ENCODE measurements at regions not wholly inside any gene's neighbourhood (a gene's known extent, or its start where the extent isn't known, plus 50 kb on each side); places are given as distances from the start of the nearest gene placed in this dataset.
"Not testable (repeated sequence)": the region's sequence is repeated elsewhere in the genome, so short reads cannot be mapped to it uniquely, and the experiment has no call there.

DNA sequence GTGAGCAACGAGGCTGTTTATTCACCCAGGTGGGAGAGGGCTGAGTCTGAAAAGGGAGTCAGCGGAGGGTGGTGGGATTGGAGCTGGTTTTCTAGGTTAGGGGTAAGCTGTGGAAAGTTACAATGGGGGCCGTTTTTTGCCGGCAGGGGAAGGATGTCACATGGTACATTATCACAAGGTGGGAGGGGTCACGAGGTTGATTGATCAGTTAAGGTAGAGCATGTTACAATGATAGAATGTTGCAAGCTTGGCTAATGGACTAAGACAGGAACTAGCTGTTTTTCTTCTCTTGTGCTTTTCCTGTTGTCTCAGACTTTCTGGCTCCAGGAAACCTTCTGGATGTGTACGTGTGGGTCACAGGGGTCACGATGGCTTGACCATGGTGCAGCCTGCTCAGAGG is 536.3 kb upstream of the HTR2C start:
- no peaks in the 10 kb centered on the region for H3K36me3 ChIP-seq (ENCODE audit: insufficient read depth, insufficient read length, low read length)
- no peaks in the 10 kb centered on the region for H3K4me1 ChIP-seq (ENCODE audit: insufficient read depth, insufficient read length)
- no peak for DNase-seq (ENCODE audit: low read depth, low spot score)
- no peak overlapping the region for H3K4me3 ChIP-seq (ENCODE audit: insufficient read length, low read depth)
- H3K9me3 ChIP-seq (ENCODE audit: insufficient read depth, low read length) = no peaks in the 10 kb centered on the region
- TF ChIP-seq SUZ12 (IDR thresholded peaks at IDR 0.05; ENCODE audit: extremely low read depth, insufficient read depth, insufficient read length) = no peak
- no peak for TF ChIP-seq YY1 (IDR thresholded peaks at IDR 0.05; ENCODE audit: insufficient read depth, insufficient read length)
- no peak for TF ChIP-seq ZNF274 (IDR thresholded peaks at IDR 0.05; ENCODE audit: low read depth, low read length)
- no peaks in the 10 kb centered on the region for H3K27me3 ChIP-seq (ENCODE audit: insufficient read depth, insufficient read length)
- H3K9ac ChIP-seq (ENCODE audit: insufficient read length, low read depth) = no peak overlapping the region

DNA sequence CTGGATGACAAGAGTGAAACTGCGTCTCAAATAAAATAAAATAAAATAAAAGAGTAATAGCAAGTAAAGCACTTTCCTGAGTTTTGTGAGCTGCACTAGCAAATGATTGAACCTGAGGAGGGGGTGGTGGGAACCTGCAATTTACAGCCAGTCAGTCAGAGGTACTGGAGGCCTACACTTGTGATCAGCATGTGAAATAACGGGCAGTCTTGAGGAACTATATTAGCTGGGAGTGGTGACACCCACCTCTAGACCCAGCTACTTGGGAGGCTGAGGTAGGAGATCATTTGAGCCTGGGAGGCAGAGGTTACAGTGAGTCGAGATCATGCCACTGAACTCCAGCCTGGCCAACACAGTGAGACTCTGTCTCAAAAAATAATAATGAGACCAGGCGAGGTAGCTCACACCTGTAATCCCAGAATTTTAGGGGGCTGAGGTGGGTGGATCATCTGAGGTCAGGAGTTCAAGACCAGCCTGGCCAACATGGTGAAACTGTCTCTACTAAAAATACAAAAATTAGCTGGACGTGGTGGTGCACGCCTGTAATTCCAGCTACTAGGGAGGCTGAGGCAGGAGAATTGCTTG is 537.1 kb upstream of the HTR2C start:
- H3K4me3 ChIP-seq (ENCODE audit: insufficient read length, low read depth) = no peak overlapping the region
- H3K27me3 ChIP-seq (ENCODE audit: insufficient read depth, insufficient read length) = no peaks in the 10 kb centered on the region
- H3K4me1 ChIP-seq (ENCODE audit: insufficient read depth, insufficient read length) = no peaks in the 10 kb centered on the region
- no peaks in the 10 kb centered on the region for H3K9me3 ChIP-seq (ENCODE audit: insufficient read depth, low read length)
- no peak overlapping the region for H3K9ac ChIP-seq (ENCODE audit: insufficient read length, low read depth)
- TF ChIP-seq ZNF274 (IDR thresholded peaks at IDR 0.05; ENCODE audit: low read depth, low read length) = no peak
- TF ChIP-seq SUZ12 (IDR thresholded peaks at IDR 0.05; ENCODE audit: extremely low read depth, insufficient read depth, insufficient read length) = no peak
- TF ChIP-seq YY1 (IDR thresholded peaks at IDR 0.05; ENCODE audit: insufficient read depth, insufficient read length) = no peak
- no peaks in the 10 kb centered on the region for H3K36me3 ChIP-seq (ENCODE audit: insufficient read depth, insufficient read length, low read length)
- no peak for DNase-seq (ENCODE audit: low read depth, low spot score)

- not testable (repeated sequence) for DNase-seq (ENCODE audit: low read depth, low spot score); H3K4me1 ChIP-seq (ENCODE audit: insufficient read depth, insufficient read length); H3K27me3 ChIP-seq (ENCODE audit: insufficient read depth, insufficient read length); H3K9ac ChIP-seq (ENCODE audit: insufficient read length, low read depth); H3K4me3 ChIP-seq (ENCODE audit: insufficient read length, low read depth); H3K36me3 ChIP-seq (ENCODE audit: insufficient read depth, insufficient read length, low read length)
- H3K9me3 ChIP-seq (ENCODE audit: insufficient read depth, low read length) = peaks cover 35% of the 10 kb centered on the region
Measured at GRCh38 chrX:114041470-114041869, 542.4 kb upstream of the HTR2C start.

DNA sequence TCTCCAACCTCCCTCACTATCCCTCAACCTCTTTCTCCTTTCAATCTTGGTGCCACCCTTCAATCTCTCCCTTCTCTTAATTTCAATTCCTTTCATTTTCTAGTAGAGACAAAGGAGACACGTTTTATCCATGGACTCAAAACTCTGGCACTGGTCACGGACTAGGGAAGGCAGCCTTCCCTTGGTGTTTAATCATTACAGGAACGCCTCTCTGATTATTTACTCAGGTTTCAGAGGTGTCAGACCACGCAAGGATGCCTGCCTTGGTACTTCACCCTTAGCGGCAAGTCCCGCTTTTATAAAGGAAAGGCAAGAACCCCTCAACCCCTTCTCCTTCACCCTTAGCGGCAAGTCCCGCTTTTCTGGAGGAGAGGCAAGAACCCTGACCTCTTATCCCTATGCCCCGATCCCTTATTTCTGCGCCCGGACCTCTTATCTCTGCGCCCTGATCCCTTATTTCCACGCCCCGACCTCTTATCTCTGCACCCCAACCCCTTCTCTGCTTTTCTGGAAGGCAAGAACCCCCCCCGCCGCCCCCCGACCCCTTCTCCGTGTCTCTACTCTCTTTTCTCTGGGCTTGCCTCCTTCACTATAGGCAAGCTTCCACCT is 543.1 kb upstream of the HTR2C start:
- H3K4me1 ChIP-seq (ENCODE audit: insufficient read depth, insufficient read length); H3K36me3 ChIP-seq (ENCODE audit: insufficient read depth, insufficient read length, low read length); H3K9ac ChIP-seq (ENCODE audit: insufficient read length, low read depth); H3K4me3 ChIP-seq (ENCODE audit: insufficient read length, low read depth); H3K27me3 ChIP-seq (ENCODE audit: insufficient read depth, insufficient read length); DNase-seq (ENCODE audit: low read depth, low spot score): not testable (repeated sequence)
- peaks cover 42% of the 10 kb centered on the region for H3K9me3 ChIP-seq (ENCODE audit: insufficient read depth, low read length)

DNA sequence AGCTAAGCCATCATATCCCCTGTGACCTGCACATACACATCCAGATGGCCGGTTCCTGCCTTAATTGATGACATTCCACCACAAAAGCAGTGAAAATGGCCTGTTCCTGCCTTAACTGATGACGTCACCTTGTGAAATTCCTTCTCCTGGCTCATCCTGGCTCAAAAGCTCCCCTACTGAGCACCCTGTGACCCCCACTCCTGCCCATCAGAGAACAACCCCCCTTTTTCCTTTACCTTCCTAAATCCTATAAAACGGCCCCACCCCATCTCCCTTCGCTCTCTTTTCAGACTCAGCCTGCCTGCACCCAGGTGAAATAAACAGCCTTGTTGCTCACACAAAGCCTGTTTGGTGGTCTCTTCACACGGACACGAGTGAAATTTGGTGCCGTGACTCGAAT is 543.8 kb upstream of the HTR2C start:
- not testable (repeated sequence) for H3K9ac ChIP-seq (ENCODE audit: insufficient read length, low read depth); DNase-seq (ENCODE audit: low read depth, low spot score); H3K4me3 ChIP-seq (ENCODE audit: insufficient read length, low read depth); H3K4me1 ChIP-seq (ENCODE audit: insufficient read depth, insufficient read length); H3K36me3 ChIP-seq (ENCODE audit: insufficient read depth, insufficient read length, low read length); H3K27me3 ChIP-seq (ENCODE audit: insufficient read depth, insufficient read length)
- H3K9me3 ChIP-seq (ENCODE audit: insufficient read depth, low read length) = peaks cover 45% of the 10 kb centered on the region

GRCh38 chrX:114038358-114038757 is 545.5 kb upstream of the HTR2C start:
- DNase-seq (ENCODE audit: low read depth, low spot score) = peak; percentile 59
- H3K4me1 ChIP-seq (ENCODE audit: insufficient read depth, insufficient read length) = no peaks in the 10 kb centered on the region
- no peak overlapping the region for H3K9ac ChIP-seq (ENCODE audit: insufficient read length, low read depth)
- H3K36me3 ChIP-seq (ENCODE audit: insufficient read depth, insufficient read length, low read length) = no peaks in the 10 kb centered on the region
- H3K4me3 ChIP-seq (ENCODE audit: insufficient read length, low read depth) = no peak overlapping the region
- TF ChIP-seq SUZ12 (IDR thresholded peaks at IDR 0.05; ENCODE audit: extremely low read depth, insufficient read depth, insufficient read length) (no peak), ZNF274 (IDR thresholded peaks at IDR 0.05; ENCODE audit: low read depth, low read length) (no peak), YY1 (IDR thresholded peaks at IDR 0.05; ENCODE audit: insufficient read depth, insufficient read length) (no peak)
- H3K9me3 ChIP-seq (ENCODE audit: insufficient read depth, low read length) = peaks cover 45% of the 10 kb centered on the region
- no peaks in the 10 kb centered on the region for H3K27me3 ChIP-seq (ENCODE audit: insufficient read depth, insufficient read length)

- DNase-seq (ENCODE audit: low read depth, low spot score) = no peak
- Histone ChIP-seq H3K4me3 (ENCODE audit: insufficient read length, low read depth) (no peak overlapping the region), H3K27me3 (ENCODE audit: insufficient read depth, insufficient read length) (no peaks in the 10 kb centered on the region), H3K4me1 (ENCODE audit: insufficient read depth, insufficient read length) (no peaks in the 10 kb centered on the region), H3K36me3 (ENCODE audit: insufficient read depth, insufficient read length, low read length) (no peaks in the 10 kb centered on the region), H3K9me3 (ENCODE audit: insufficient read depth, low read length) (peaks cover 45% of the 10 kb centered on the region), H3K9ac (ENCODE audit: insufficient read length, low read depth) (no peak overlapping the region)
- no peak for TF ChIP-seq YY1 (IDR thresholded peaks at IDR 0.05; ENCODE audit: insufficient read depth, insufficient read length)
- no peak for TF ChIP-seq SUZ12 (IDR thresholded peaks at IDR 0.05; ENCODE audit: extremely low read depth, insufficient read depth, insufficient read length)
- no peak for TF ChIP-seq ZNF274 (IDR thresholded peaks at IDR 0.05; ENCODE audit: low read depth, low read length)
Measured at GRCh38 chrX:114037515-114037914, 546.4 kb upstream of the HTR2C start.
